ENCODE measurements at regions not wholly inside any gene's neighbourhood (a gene's known extent, or its start where the extent isn't known, plus 50 kb on each side); places are given as distances from the start of the nearest gene placed in this dataset.

DNA sequence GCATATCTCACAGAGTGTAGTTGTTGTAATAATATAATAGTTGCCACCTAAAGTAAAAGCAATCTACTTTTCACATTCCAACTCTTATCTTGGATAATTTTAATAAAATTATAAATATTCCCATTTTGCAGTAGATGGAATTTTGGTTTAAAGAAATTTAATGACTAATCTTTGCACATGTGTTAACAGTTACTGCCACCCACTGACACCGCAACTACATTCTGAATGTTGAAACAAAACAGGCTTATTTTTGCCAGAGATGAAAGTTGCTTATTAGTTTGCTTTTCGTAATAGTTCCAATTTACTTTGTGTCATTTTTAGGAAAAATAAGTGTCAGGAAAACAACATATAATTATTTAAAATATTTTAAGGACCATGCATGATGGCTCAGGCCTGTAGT is 557.5 kb upstream of the PCDH15 start:
- Histone ChIP-seq H2BK120ac (replicated peaks; ENCODE audit: low read depth, low read length) (no peak overlapping the region), H2BK15ac (ENCODE audit: low read length) (no peak overlapping the region), H3K4me3 (ENCODE audit: extremely low read depth in 1 of 4, insufficient read depth in 2 of 4, low read depth in 3 of 4, low read length in 4 of 4) (no peak overlapping the region), H3K79me2 (ENCODE audit: control insufficient read depth in 1 of 2, insufficient read depth in 2 of 2, low read length in 2 of 2) (no peaks in the 10 kb centered on the region), H4K91ac (replicated peaks; ENCODE audit: insufficient read length, low read length) (no peak overlapping the region), H3K23ac (ENCODE audit: insufficient read length) (no peak overlapping the region), H3K14ac (ENCODE audit: insufficient read length) (no peak overlapping the region), H3K27me3 (replicated peaks in 1 of 4; ENCODE audit: control insufficient read depth in 3 of 4, extremely low read depth in 1 of 4, insufficient read depth in 3 of 4, low read length in 3 of 4) (no peaks in the 10 kb centered on the region), H3K4me1 (replicated peaks in 1 of 4; ENCODE audit: control insufficient read depth in 3 of 4, insufficient read depth in 4 of 4, low read length in 3 of 4) (no peaks in the 10 kb centered on the region), H2BK20ac (ENCODE audit: low read length) (no peak overlapping the region), H4K20me1 (replicated peaks in 1 of 2; ENCODE audit: control insufficient read depth in 1 of 2, insufficient read depth in 2 of 2, low read length in 2 of 2) (no peaks in the 10 kb centered on the region), H3K9me3 (ENCODE audit: insufficient read depth in 2 of 2, low read depth in 1 of 2, low read length in 1 of 2) (no peaks in the 10 kb centered on the region), H3K36me3 (ENCODE audit: control insufficient read depth in 2 of 4, insufficient read depth in 4 of 4, low read length in 3 of 4) (no peaks in the 10 kb centered on the region), H3K27ac (ENCODE audit: low read depth, low read length) (no peak overlapping the region), H2BK12ac (ENCODE audit: low read depth, low read length) (no peak overlapping the region), H3K23me2 (ENCODE audit: low read depth, low read length) (no peaks in the 10 kb centered on the region), H2BK5ac (ENCODE audit: low read depth, low read length) (no peak overlapping the region), H3K4me2 (ENCODE audit: insufficient read depth in 1 of 2, low read depth in 2 of 2, low read length in 2 of 2) (no peak overlapping the region), H3K4ac (replicated peaks; ENCODE audit: insufficient read length, low read depth, low read length) (no peak overlapping the region), H2AFZ (ENCODE audit: low read length) (no peak overlapping the region), H2AK5ac (ENCODE audit: low read depth, low read length) (no peak overlapping the region), H4K8ac (ENCODE audit: extremely low read depth, insufficient read depth, low read length) (no peak overlapping the region), H3K56ac (replicated peaks; ENCODE audit: insufficient read length, low read depth, low read length) (no peak overlapping the region), H3K9ac (replicated peaks in 1 of 4; ENCODE audit: extremely low read depth in 1 of 4, low read depth in 3 of 4, low read length in 3 of 4) (no peak overlapping the region), H4K5ac (ENCODE audit: insufficient read length, low read depth, low read length) (no peak overlapping the region), H3K18ac (ENCODE audit: extremely low read depth, low read length) (no peak overlapping the region), H3K79me1 (ENCODE audit: low read depth, low read length) (no peaks in the 10 kb centered on the region)
- FAIRE-seq (no peak), DNase-seq (ENCODE audit: low read depth in 1 of 2, low spot score in 2 of 2) (no peak)
- 93% methylated on average over 2 of the region's 2 CpGs; no CpG with 5 or more reads in 1 of the 2 experiments for WGBS, 2 experiments (ENCODE audit: extremely low coverage in 1 of 2, insufficient coverage in 1 of 2, insufficient read length in 1 of 2, insufficient replicate concordance in 2 of 2, low coverage in 1 of 2, low lambda C conversion rate in 2 of 2, missing lambda C conversion rate in 1 of 2)
- ChIA-PET CTCF (ENCODE audit: partially characterized antibody) (no interaction called here), POLR2A (ENCODE audit: partially characterized antibody) (no interaction called here)
- TF ChIP-seq POU5F1 (IDR thresholded peaks at IDR 0.05; ENCODE audit: low read depth, low read length) (no peak), EP300 (IDR thresholded peaks at IDR 0.05; ENCODE audit: borderline replicate concordance in 1 of 2, low read depth in 2 of 2, low read length in 2 of 2) (no peak), NANOG (IDR thresholded peaks at IDR 0.05; ENCODE audit: insufficient read depth, low read depth, low read length, poor library complexity, severe bottlenecking) (no peak), ATF3 (IDR thresholded peaks at IDR 0.05; ENCODE audit: insufficient read depth, low read depth, low read length) (no peak), MAX (IDR thresholded peaks at IDR 0.05) (no peak)

Data from H1 (cell line).